H9 (cell line): ENCODE measurements at regions not wholly inside any gene's neighbourhood (a gene's known extent, or its start where the extent isn't known, plus 50 kb on each side); places are given as distances from the start of the nearest gene placed in this dataset.

Experiments used
- DNase-seq: peaks from one replicate; pipeline ENCODE4 v3.0.0-alpha.2; 2017
- H2AFZ ChIP-seq: one replicate; pipeline ENCODE4 v1.6.1; 2013; ENCODE audit warnings: mild to moderate bottlenecking, low read length, control low read depth, moderate library complexity
- H2AK5ac ChIP-seq: 2 replicates; pipeline ENCODE4 v1.6.1; 2013; ENCODE audit warnings: low read length, control low read depth, mixed read lengths; ENCODE audit not compliant: insufficient read length
- H2BK120ac ChIP-seq: one replicate; pipeline ENCODE4 v1.6.1; 2013; ENCODE audit warnings: low read depth, mild to moderate bottlenecking, low read length, control low read depth, inconsistent platforms; ENCODE audit not compliant: poor library complexity, severe bottlenecking
- H2BK12ac ChIP-seq: 2 replicates; pipeline ENCODE4 v1.6.1; 2013; ENCODE audit warnings: low read length, control low read depth, mixed read lengths, low read depth; ENCODE audit not compliant: insufficient read length
- H2BK15ac ChIP-seq: 2 replicates; pipeline ENCODE4 v1.6.1; 2013; ENCODE audit warnings: low read depth, low read length, control low read depth
- H2BK20ac ChIP-seq: one replicate; pipeline ENCODE4 v1.6.1; 2013; ENCODE audit warnings: low read depth, mild to moderate bottlenecking, low read length, control low read depth, inconsistent platforms; ENCODE audit not compliant: poor library complexity, severe bottlenecking
- H2BK5ac ChIP-seq: 2 replicates; pipeline ENCODE4 v1.6.1; 2013; ENCODE audit warnings: low read length, control low read depth, mixed read lengths; ENCODE audit not compliant: insufficient read length
- H3K14ac ChIP-seq: 2 replicates; pipeline ENCODE4 v1.6.1; 2013; ENCODE audit warnings: low read length, control low read depth; ENCODE audit not compliant: insufficient read depth
- H3K18ac ChIP-seq: 2 replicates; pipeline ENCODE4 v1.6.1; 2013; ENCODE audit warnings: low read depth, mild to moderate bottlenecking, mixed read lengths, low read length, control low read depth; ENCODE audit not compliant: insufficient read length
- H3K23ac ChIP-seq: 2 replicates; pipeline ENCODE4 v1.6.1; 2013; ENCODE audit warnings: low read length, control low read depth, mixed read lengths, low read depth; ENCODE audit not compliant: insufficient read length
- H3K23me2 ChIP-seq: 2 replicates; pipeline ENCODE4 v1.6.1; 2013; ENCODE audit warnings: low read depth, mild to moderate bottlenecking, mixed read lengths, low read length, control low read depth; ENCODE audit not compliant: insufficient read length, poor library complexity, severe bottlenecking
- H3K27ac ChIP-seq: 2 replicates; pipeline ENCODE4 v1.5.1; 2013; ENCODE audit warnings: low read length, control low read depth, mixed read lengths, low read depth; ENCODE audit not compliant: insufficient read length
- H3K27me3 ChIP-seq: 2 replicates; pipeline ENCODE4 v1.6.1; 2013; ENCODE audit warnings: low read length, control low read depth, inconsistent platforms; ENCODE audit not compliant: insufficient read depth
- H3K4ac ChIP-seq: 2 replicates; pipeline ENCODE4 v1.6.1; 2013; ENCODE audit warnings: low read depth, mild to moderate bottlenecking, control low read depth, inconsistent platforms, low read length, moderate library complexity
- H3K4me1 ChIP-seq: 2 replicates; pipeline ENCODE4 v1.6.1; 2013; ENCODE audit warnings: low read length, control low read depth, inconsistent platforms; ENCODE audit not compliant: insufficient read depth
- H3K4me2 ChIP-seq: 2 replicates; pipeline ENCODE4 v1.6.1; 2013; ENCODE audit warnings: low read length, control low read depth, mixed read lengths; ENCODE audit not compliant: insufficient read length, insufficient read depth
- H3K56ac ChIP-seq: 2 replicates; pipeline ENCODE4 v1.6.1; 2013; ENCODE audit warnings: low read depth, mild to moderate bottlenecking, mixed read lengths, low read length, control low read depth; ENCODE audit not compliant: insufficient read length
- H3K79me1 ChIP-seq: 2 replicates; pipeline ENCODE4 v1.6.1; 2013; ENCODE audit warnings: low read depth, mild to moderate bottlenecking, moderate library complexity, low read length, control low read depth, inconsistent platforms; ENCODE audit not compliant: insufficient read depth, poor library complexity, severe bottlenecking
- H3K79me2 ChIP-seq: 2 replicates; pipeline ENCODE4 v1.6.1; 2013; ENCODE audit warnings: low read length, control low read depth, inconsistent platforms; ENCODE audit not compliant: insufficient read depth
- H3K9ac ChIP-seq: 2 replicates; pipeline ENCODE4 v1.6.1; 2013; ENCODE audit warnings: low read length, control low read depth, mixed read lengths; ENCODE audit not compliant: insufficient read length; ENCODE audit errors: extremely low read depth
- H3K9me3 ChIP-seq: one replicate; pipeline ENCODE4 v1.6.1; 2013; ENCODE audit warnings: low read depth, low read length, inconsistent platforms; ENCODE audit not compliant: control insufficient read depth
- H3T11ph ChIP-seq: one replicate; pipeline ENCODE4 v1.6.1; 2013; ENCODE audit warnings: mild to moderate bottlenecking, low read length, control low read depth, inconsistent platforms
- H4K20me1 ChIP-seq: one replicate; pipeline ENCODE4 v1.6.1; 2013; ENCODE audit not compliant: control insufficient read depth, insufficient read length, insufficient read depth
- H4K5ac ChIP-seq: 2 replicates; pipeline ENCODE4 v1.6.1; 2013; ENCODE audit warnings: low read depth, mild to moderate bottlenecking, mixed read lengths, low read length, control low read depth; ENCODE audit not compliant: insufficient read length
- H4K8ac ChIP-seq: replicated peaks from 2 replicates; pipeline ENCODE4 v1.6.1; 2013; ENCODE audit warnings: low read length, control low read depth, mixed read lengths, low read depth; ENCODE audit not compliant: insufficient read length
- H4K91ac ChIP-seq: 2 replicates; pipeline ENCODE4 v1.6.1; 2013; ENCODE audit warnings: low read depth, mild to moderate bottlenecking, moderate library complexity, mixed read lengths, low read length, control low read depth; ENCODE audit not compliant: insufficient read length
- H3K27ac Mint-ChIP-seq, 3 experiments: 2 replicates in 2 of 3; 3 replicates in 1 of 3; pipeline ENCODE4 v1.8.0; 2020 to 2021; ENCODE audit warnings: mixed read lengths in 3 of 3, mild to moderate bottlenecking in 1 of 3, moderate library complexity in 1 of 3
- H3K27me3 Mint-ChIP-seq: 2 replicates; pipeline ENCODE4 v1.8.0; 2021; ENCODE audit warnings: low read depth, mild to moderate bottlenecking, moderate library complexity, mixed read lengths
- H3K36me3 Mint-ChIP-seq, 3 experiments: 2 replicates in 2 of 3; 3 replicates in 1 of 3; pipeline ENCODE4 v1.8.0; 2020 to 2021; ENCODE audit warnings: low read depth in 3 of 3, mixed read lengths in 3 of 3; ENCODE audit not compliant: insufficient read depth in 1 of 3
- H3K4me1 Mint-ChIP-seq, 2 experiments: 2 replicates each; pipeline ENCODE4 v1.8.0; 2020; ENCODE audit warnings: mixed read lengths in 2 of 2
- H3K4me3 Mint-ChIP-seq, 2 experiments: 2 replicates in 1 of 2; 3 replicates in 1 of 2; pipeline ENCODE4 v1.8.0; 2020 to 2021; ENCODE audit warnings: mild to moderate bottlenecking in 2 of 2, mixed read lengths in 2 of 2, moderate library complexity in 1 of 2
- H3K9me3 Mint-ChIP-seq, 2 experiments: 2 replicates in 1 of 2; 3 replicates in 1 of 2; pipeline ENCODE4 v1.8.0; 2020; ENCODE audit warnings: mild to moderate bottlenecking in 2 of 2, mixed read lengths in 2 of 2, moderate library complexity in 1 of 2
- WGBS: extraction: QIAGEN DNeasy Blood & Tissue Kit; methylation state at CpG from one replicate; pipeline ENCODE4 v1.1.7; 2013; ENCODE audit warnings: missing lambda C conversion rate, low lambda C conversion rate, mixed read lengths; ENCODE audit not compliant: insufficient read length; ENCODE audit errors: extremely low coverage; 5-methylcytosine and 5-hydroxymethylcytosine counted together
- TF ChIP-seq, protein P1 (sequence below): fragments of 200-600 bp; sonication (generic); conservative IDR thresholded peaks from 3 replicates; pipeline ENCODE4 v1.8.0; 2021; ENCODE audit warnings: antibody characterized with exemption, mild to moderate bottlenecking

DNA sequence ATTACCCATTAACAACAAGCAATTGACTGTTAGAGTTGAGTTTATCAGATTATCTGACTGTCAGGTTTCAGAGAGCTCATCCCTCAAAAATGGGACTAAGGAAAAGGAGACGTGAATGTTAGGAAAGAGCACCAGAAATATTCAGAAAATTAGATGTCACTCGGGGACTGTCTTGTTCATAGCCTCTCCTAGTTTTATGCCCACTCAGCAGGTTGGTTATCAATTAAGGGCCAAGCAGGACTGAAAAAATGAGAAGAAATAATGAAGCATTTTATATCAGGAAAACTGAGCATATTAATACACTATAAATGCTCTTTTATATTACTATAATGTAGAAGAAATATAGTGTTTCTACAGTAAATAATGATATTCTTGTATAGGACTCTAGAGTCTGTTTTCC, 188.1 kb upstream of the NRXN1 start:
- Histone ChIP-seq H3K23ac (no peak overlapping the region), H2BK5ac (no peak overlapping the region), H2AK5ac (no peak overlapping the region), H3T11ph (no peak overlapping the region), H3K27me3 (no peaks in the 10 kb centered on the region), H2BK20ac (no peak overlapping the region), H3K27ac (no peak overlapping the region), H4K5ac (no peak overlapping the region), H4K8ac (no peak overlapping the region), H2BK12ac (no peak overlapping the region), H2BK120ac (no peak overlapping the region), H3K4me1 (no peaks in the 10 kb centered on the region), H3K79me1 (no peaks in the 10 kb centered on the region), H3K23me2 (no peaks in the 10 kb centered on the region), H3K56ac (no peak overlapping the region), H3K9ac (no peak overlapping the region), H2AFZ (no peak overlapping the region), H4K91ac (no peak overlapping the region), H3K4me2 (no peak overlapping the region), H3K14ac (no peak overlapping the region), H3K79me2 (no peaks in the 10 kb centered on the region), H4K20me1 (no peaks in the 10 kb centered on the region), H3K9me3 (no peaks in the 10 kb centered on the region), H2BK15ac (no peak overlapping the region), H3K4ac (no peak overlapping the region), H3K18ac (no peak overlapping the region)
- Mint-ChIP-seq H3K27ac (peak overlapping the region in 2 of 3 experiments; percentile 60 to 87; a peak in 3 of 7 replicates), H3K9me3 (no peaks in the 10 kb centered on the region), H3K27me3 (no peaks in the 10 kb centered on the region), H3K36me3 (no peaks in the 10 kb centered on the region), H3K4me3 (no peak overlapping the region), H3K4me1 (peaks cover 15 to 16% of the 10 kb centered on the region in 2 experiments)
- no CpG with 5 or more reads among the region's 2 CpGs for WGBS
- no peak for DNase-seq
- TF ChIP-seq, protein P1, sequence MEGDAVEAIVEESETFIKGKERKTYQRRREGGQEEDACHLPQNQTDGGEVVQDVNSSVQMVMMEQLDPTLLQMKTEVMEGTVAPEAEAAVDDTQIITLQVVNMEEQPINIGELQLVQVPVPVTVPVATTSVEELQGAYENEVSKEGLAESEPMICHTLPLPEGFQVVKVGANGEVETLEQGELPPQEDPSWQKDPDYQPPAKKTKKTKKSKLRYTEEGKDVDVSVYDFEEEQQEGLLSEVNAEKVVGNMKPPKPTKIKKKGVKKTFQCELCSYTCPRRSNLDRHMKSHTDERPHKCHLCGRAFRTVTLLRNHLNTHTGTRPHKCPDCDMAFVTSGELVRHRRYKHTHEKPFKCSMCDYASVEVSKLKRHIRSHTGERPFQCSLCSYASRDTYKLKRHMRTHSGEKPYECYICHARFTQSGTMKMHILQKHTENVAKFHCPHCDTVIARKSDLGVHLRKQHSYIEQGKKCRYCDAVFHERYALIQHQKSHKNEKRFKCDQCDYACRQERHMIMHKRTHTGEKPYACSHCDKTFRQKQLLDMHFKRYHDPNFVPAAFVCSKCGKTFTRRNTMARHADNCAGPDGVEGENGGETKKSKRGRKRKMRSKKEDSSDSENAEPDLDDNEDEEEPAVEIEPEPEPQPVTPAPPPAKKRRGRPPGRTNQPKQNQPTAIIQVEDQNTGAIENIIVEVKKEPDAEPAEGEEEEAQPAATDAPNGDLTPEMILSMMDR = no peak
